GF-D8 (cell line): ENCODE measurements at regions not wholly inside any gene's neighbourhood (a gene's known extent, or its start where the extent isn't known, plus 50 kb on each side); places are given as distances from the start of the nearest gene placed in this dataset.
"Not testable (repeated sequence)": the region's sequence is repeated elsewhere in the genome, so short reads cannot be mapped to it uniquely, and the experiment has no call there.

Experiments used
- DNase-seq: peaks from one replicate; lab custom pipeline; 2025; lab: John Stamatoyannopoulos, UW

DNA sequence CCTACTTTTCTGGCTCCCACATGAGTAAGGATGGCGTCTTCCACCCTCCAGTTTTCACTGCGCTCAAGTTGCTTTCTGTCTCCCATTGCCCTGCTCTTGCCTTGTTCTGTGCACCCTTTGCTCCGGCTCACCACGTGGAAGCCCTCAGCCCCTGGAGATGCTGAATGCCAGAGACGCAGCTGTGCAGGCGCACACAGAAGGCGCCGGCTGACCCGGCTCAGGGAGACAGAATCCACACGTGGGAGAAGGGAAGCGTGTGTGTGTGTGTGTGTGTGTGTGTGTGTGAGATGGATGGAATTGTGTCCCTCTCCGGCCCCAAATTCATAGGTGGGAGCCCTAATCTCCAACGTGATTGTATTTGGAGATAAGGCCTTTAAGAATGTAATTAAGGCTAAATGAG lies 118.2 kb upstream of the ERRFI1 start:
- DNase-seq, result no peak

DNA sequence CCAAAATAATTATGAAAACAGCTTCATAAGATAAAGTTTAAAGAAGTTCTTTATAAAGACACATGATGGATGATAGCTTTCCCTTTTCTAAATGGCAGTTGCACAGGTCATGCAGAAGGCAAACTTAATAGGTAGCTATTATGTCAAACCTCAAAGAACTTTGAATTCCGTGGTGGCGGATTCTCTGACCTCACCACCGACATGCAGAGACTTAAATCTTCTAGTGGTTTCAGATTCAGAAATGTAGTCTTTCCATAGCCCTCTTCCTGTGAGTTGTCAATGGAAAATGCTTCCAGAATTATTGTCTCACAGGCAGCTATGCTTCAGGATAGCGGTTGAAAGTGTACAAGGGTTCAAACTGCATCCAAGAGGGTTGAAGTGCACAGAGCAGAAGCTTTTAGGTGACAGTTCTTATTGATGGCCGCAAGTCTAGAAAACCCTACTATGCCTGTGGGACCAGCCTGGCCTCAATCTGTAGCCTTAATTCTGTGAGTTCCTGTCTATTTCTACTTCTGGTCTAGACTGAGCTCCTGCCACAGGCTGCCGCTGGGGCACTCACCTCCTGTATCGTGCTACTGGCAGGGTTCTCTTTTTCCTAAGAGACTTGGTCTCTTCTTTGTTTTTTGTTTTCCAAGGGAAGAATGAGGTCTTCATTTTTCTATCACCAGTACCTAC lies 117.0 kb upstream of the ERRFI1 start:
- DNase-seq, result no peak

DNA sequence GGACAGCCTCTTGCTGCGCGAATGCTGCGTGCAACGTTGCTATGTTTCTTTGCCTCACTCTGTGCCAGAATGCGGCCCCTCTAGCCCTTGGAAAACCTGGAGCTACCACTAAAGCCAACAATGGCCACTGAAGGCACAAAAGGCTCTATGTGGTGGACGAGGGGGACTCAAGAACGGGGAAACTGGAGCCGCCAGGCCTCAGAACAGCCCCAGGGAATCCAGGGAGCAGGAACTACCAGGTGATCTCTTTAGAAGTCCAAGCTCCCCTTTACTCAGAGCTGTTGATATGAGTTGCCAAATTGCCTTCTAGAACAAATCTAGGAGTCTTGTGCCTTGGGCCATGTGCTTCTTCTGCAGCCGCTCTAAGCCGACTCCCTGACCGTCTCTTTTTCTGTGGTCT lies 113.8 kb upstream of the ERRFI1 start:
- DNase-seq, result no peak

DNA sequence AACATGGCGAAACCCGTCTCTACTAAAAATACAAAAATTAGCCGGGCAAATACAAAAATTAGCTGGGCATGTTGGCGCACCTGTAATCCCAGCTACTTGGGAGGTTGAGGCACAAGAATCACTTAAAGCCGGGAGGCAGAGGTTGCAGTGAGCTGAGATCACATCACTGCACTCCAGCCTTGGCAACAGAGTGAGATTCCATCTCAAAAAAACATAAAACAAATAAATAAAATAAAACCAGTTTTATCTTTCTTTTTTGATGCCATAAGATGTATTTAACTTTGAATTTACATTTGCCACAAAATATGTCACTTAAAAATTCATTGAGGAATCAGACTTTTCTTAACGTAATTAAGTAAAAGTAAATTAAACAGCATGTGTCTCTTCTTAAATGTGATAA lies 113.3 kb upstream of the ERRFI1 start:
- DNase-seq, result no peak

DNA sequence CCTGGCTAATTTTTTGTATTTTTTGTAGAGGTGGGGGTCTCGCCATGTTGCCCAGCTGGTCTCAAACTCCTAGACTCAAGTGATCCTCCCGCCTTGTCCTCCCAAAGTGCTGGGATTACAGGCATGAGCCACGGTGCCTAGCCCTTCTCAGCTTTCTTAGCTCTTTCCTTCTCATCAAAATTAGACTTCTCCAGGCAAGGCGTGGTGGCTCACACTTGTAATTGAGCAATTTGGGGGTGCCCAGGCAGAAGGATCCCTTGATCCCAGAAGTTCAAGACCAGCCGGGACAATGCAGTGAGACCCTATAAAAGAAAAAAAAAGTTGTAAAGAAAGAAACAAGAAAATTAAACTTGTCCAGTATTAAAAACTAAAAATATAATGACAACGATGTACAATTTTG lies 112.6 kb upstream of the ERRFI1 start:
- DNase-seq, result no peak

DNA sequence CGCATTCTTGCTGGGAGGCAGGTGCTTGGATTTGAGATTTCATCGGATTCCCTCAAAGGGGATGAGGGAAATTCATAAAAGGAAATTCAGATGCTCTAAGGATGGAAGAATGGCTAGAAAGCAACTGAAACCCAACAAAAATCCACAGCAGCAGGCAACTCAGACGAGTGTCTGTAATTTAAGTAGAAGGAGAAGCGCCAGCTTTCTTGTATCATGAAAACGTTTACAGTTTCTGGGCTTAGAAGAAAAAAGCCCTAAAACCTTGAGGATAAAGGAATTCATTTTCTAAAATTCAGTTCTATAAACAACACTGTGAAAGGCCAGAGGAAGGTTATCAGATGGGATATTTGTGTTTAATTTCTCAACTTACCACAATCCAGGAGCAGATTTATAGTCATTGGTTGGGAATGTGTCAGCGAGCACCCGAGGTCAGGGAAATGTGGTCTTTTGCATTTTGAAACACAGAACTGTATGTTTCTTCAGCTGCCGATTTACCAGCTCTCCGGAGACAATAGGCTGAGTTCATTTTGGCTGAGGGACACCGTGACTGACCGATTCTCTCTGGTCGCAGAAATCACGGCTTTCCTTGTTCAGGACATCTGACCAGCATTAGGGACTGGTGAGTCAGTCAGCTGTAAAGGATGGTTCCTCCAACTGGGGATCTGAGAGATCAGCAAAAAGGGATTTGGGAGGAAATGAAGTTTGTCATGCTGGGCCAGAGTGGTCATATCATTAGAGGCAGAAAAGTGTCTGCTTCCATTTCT lies 111.6 kb upstream of the ERRFI1 start:
- no peak for DNase-seq

DNA sequence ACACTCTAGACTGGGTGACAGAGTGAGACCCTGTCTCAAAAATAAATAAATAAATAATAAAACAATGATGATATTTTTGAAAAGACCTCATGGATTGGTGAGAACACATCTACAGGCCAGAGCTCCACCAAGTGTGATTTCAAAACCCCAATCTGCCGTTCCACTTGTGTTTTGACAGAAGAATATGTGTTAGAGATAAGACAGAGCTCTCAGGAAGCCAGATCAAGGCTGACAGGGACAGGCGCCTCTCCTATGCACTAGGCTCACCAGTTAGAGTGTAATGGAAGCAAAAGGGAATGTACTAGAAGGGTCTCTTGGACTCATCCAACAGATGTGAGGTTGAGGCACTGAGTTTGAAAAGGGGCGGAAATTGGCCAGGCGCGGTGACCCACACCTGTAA lies 110.7 kb upstream of the ERRFI1 start:
- DNase-seq, result no peak

DNA sequence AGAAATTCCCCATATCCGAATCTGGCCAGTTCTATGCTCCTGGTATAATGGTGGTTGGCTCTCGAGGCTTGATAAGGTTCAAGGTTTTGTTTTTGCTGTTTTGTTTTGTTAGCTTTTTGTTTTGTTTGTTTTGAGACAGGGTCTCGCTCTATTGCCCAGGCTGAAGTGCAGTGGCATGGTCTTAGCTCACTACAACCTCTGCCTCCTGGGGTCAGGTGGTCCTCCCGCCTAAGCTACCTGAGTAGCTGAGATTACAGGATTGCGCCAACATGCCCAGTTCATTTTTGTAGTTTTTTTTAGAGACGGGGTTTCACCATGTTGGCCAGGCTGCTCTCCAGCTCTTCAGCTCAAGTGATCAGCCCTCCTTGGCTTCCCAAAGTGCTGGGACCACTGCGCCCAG lies 109.1 kb upstream of the ERRFI1 start:
- DNase-seq, result no peak

DNA sequence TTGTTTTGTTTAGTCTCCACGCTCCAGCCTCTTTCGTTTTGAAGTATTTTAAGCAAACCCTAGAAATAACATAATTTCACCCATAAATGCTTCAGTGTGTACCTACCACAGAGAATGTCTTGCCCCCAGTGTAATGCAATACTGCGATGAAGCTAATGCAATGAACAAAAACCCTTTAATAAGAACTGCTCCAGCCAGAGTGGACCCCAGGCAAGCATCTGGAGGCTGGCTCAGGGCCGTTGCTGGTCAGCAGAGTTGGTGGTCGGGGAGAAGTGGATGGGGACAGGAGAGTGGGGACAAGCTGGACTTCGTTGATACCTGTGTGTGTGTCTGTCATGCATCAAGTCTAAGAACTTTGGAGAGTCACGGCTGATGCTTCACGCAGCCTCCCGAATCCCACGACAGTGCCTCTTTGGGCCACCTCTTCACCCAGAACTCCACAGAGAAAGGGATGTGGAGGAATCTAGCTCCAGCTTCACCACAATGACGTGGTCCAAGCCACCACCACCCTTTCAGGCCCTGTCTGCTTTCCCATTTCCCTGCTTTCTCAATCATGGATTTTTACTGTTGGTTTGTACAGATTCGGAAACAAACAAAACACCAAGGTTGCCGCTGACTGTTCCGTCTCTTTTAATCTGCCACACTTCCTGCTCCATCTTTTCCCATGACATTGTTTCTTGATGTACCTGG lies 108.6 kb upstream of the ERRFI1 start:
- DNase-seq, result no peak

DNA sequence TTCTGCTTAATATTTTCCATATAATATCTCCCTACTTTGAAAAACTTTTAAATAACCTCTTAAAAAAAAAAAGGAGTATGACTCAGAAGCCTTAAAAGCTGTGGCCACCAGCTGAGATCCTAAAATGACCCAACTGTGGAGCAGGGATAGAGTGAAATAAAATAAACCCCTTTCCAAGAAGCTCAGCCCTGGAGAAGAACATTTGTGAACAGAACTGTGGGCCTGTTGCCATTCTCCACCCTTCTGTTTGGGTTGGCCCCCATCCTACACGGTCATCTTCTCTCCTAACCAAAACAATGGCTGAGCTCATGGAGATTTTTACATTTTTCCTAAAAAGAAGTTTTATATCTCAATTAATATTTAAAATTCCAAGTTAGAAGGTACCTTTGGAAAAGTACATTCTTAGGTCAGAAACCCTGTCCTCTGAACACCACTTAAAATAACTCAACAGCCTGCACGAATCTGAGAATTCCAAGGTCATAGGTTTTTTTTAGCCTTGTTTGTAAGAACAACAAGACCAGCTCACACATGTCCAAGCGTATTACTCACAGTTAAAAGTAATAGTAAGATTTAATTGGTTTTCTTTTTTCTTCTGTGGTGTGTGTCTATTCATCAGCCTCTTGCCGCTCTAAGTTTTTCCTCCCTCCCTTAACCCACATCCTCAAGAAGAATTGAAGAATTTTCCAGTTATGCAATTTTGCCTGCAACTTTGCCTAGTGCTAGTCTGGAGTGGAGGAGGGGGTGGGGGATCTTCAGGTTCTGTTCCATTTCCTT lies 107.7 kb upstream of the ERRFI1 start:
- no peak for DNase-seq

DNA sequence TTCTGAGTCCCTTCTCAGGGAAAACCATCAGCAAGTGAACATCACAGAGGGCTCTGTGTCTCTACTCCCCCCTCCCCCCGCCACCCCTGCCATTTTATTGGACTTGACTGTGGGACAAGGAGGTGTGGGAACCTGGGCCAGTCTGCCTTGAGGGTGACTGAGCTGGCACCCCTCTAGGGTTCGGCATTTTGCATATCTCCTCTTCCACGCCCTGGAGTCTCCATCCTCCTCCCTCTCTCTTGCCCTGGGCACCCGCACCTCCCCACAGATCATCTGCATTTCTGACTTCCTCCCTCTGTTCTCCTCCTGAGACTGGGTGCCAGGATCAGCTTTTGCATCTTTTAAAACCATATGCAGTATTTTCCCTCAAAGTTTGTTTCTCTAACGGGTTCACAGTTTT lies 107.1 kb upstream of the ERRFI1 start:
- DNase-seq, result no peak

DNA sequence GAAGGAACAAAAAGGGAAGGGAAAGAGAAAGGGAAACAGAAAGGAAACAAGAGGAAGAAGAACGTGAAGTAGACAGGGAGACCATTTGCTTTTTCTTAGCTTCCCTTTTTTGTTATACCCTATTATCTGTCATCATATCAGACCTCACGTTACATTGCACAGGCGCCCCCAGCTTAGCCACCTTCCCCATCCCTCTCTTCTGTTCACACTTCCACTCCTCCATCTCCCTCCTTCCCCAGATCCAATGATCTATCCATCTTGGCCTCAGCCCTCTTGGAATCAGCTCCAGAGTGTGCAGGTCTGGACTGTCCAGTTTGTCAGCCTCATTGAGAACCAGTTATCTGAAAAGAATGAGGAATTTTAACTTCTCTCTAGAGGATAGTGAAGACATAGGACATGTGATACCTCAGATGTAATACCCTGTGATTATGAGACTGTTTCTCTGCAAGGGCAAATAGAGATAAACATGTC lies 101.1 kb upstream of the ERRFI1 start:
- no peak for DNase-seq

DNA sequence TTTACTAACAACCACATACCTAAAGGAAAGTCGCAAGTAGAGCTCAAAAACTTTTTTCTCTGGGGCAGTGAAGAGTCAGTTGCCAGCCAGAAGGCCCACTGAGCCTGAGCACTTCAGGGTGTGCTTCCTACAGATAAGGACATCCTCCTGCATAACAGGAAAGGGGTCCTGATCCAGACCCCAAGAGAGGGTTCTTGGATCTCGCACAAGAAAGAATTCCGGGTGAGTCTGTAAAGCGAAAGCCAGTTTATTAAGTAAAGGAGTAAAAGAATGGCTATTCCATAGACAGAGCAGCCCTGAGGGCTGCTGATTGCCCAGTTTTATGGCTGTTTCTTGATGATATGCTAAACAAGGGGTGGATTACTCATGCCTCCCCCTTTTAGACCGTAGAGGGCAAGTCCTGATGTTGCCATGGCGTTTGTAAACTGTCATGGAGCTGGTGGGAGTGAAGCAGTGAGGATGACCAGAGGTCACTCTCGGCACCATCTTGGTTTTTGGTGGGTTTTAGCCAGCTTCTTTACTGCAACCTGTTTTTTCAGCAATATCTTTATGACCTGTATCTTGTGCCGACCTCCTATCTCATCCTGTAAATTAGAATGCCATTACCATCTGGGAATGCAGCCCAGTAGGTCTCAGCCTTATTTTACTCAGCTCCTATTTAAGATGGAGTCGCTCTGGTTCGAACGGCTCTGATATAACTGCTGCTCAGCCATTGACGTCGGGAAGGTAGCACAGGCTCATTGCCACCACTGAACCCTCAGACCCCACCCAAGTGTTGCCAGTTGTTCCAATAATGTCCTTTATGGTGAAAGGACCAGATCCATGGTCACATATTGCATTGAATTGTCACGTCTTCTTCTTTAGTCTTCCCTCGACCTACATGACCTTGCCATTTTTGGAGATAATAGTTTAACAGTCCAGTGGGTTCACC lies 96.6 kb upstream of the ERRFI1 start:
- no peak for DNase-seq

DNA sequence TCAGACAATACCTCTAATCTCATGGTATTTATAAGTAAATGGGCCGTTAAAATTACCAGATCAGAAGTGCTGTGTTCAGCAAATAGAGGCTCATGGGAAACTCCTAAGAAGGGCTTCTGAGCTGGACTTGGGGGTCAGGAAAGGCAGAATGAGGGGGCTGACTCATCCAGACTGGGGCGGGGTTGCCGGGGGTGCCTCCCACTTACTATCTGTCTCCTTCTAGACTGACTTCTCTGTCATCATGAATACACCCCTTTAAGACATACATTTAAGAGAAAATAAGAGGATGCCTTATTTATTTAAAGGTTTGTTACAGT lies 96.0 kb upstream of the ERRFI1 start:
- DNase-seq, result no peak

DNA sequence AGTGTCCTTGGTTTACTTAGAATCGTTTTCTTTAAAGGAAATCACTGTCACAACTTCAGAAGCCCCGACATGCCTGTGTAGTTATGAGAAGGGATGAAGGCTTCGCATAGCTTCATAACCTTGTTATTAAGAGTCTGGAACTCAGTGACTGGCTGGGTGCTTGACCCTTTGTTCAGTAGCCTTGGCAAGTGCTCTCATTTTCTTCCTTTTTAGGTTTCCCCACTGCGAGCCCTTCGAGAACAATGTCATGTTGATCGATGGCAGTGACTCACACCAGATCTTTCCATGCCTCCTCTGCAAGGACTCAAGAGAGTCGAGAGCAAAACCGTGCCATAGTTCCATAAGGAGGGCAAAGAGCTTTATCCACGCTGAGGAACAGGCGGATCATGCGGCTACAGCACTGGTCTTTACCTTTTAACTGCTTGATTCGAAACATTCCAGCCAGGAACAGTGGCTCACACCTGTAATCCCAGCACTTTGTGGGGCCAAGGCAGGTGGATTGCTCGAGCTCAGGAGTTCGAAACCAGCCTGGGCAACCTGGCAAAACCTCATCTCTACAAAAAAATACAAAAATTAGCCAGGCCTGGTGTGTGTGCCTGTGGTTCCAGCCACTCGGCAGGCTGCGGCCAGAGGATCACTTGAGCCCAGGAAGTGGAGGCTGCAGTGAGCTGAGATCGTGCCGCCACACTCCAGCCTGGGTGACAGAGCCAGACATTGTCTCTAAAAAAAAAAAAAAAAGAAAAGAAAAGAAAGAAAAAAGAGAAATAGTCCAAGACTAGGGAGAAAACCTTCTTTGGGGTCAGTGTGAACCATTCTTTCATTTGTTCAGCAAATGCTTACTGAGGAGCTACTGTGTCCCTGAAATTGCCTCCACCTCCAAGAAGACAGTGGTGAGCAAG lies 95.4 kb upstream of the ERRFI1 start:
- DNase-seq, result no peak

DNA sequence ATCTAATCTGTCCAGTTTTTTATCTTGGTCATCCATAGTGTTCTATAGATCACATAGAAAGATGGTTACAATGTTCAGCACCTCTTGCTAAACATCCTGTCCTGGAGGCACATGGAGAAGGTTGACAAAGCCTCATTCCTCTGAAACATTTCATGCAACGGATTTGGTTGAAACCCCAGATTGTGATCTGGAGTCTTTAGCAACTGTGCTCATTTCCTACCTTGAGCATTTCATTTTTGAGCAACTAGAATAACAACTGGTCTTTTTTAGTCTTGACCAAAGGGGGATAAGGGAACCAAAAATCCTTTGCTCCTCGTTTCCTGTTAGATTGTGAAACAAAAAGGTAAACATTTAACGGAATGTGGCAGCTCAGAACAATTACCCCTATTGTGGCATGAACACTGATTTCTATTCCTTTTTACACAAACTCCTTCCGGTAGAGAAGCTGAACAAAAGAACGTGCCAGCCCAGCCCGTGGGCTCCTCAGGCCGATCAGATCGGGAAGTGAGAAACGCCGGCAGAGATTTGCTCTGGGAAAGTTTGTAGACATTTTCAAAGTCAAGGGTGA lies 94.7 kb upstream of the ERRFI1 start:
- peak; percentile 8 for DNase-seq

DNA sequence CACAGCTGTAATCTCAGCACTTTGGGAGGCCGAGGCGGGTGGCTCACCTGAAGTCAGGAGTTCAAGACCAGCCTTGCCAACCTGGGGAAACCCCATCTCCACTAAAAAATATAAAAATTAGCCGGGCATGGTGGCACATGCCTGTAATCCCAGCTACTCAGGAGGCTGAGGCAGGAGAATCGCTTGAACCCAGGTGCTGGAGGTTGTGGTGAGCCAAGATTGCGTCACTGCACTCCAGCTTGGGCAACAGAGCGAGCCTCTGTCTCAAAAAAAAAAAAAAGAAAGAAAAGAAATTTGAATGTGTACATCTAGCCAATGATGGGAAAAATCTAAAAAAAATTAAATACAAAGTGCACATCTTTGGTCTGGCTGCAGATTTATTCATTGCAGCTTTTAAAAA lies 92.6 kb upstream of the ERRFI1 start:
- not testable (repeated sequence) for DNase-seq

DNA sequence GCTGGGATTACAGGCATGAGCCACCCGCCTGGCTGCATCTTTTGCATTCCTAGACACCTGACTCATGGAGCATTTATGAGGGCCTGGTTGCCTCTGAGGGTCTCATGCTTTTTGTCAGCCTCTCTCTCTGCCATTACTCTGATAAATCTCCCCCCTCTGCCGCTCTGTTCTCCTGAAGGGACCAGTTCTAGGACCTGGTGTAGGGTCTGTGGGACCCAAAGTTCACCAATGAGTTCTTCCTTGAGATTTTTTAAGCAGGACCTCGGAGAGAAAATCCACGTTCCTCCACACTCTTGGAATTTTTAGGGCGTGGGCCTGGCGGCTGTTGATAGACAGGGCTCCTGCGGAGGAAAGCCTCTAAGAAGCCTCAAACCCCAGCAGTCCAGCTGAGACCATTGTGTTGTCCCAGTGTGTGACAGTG lies 91.9 kb upstream of the ERRFI1 start:
- no peak for DNase-seq

DNA sequence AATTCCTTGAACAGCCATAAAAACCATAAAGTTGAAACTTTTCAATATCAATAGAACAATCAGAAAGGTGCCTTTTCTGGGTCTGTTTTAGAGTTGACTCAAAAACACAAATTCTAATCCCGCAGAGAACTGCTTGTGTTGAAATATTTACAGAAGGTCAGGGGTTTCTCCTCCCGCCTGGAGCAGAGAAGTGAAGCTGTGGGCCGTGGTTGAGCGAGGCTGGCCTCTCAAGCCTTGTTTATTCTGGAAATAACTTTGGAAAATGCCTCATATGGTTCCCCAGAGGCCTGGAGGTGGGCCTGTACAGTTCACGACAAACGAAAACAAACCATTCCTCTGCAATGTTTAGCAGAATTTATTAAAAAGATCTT lies 90.8 kb upstream of the ERRFI1 start:
- DNase-seq, result no peak

DNA sequence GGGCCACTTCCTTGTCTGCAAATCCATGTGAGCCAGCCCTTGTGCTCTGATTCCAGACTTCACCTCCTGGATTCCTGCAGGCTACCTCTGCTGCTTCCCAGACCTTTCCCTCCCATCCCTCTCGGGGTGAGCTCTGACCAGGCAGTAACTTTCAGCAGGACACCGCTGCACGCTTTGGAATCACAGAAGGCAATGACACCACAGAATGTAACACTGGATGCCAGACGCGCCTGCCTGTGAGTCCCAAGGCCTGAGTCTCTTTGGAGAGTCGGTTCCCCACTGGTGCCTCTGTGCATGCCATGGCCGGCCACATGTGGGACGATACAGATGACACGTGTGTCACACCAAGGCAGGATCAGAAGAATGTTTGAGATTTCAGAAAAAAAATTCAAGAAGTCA lies 89.7 kb upstream of the ERRFI1 start:
- DNase-seq, result no peak
